DMS 273 (cell line): ENCODE measurements at regions not wholly inside any gene's neighbourhood (a gene's known extent, or its start where the extent isn't known, plus 50 kb on each side); places are given as distances from the start of the nearest gene placed in this dataset.
"Not testable (repeated sequence)": the region's sequence is repeated elsewhere in the genome, so short reads cannot be mapped to it uniquely, and the experiment has no call there.

ENCODE experiments used
- DNase-seq: peaks from one replicate; lab custom pipeline; 2025; ENCODE audit not compliant: unreplicated experiment; lab: John Stamatoyannopoulos, UW

- DNase-seq: no peak
These were observed 826.1 kb upstream of the CNTN5 start for GRCh38 chr11:98194611-98195010.

- no peak for DNase-seq
These were observed 825.4 kb upstream of the CNTN5 start for GRCh38 chr11:98195300-98195699.

- no peak for DNase-seq
These were observed 813.7 kb upstream of the CNTN5 start for GRCh38 chr11:98207086-98207485.

GRCh38 chr11:98227278-98227677 lies 793.5 kb upstream of the CNTN5 start:
- no peak for DNase-seq

GRCh38 chr11:98230678-98231077 lies 790.1 kb upstream of the CNTN5 start:
- no peak for DNase-seq

- DNase-seq: peak; percentile 2
These were observed 786.1 kb upstream of the CNTN5 start for GRCh38 chr11:98234698-98235097.

GRCh38 chr11:98243897-98244296 lies 776.9 kb upstream of the CNTN5 start:
- no peak for DNase-seq

- peak; percentile 0 for DNase-seq
These were observed 759.8 kb upstream of the CNTN5 start for GRCh38 chr11:98260983-98261382.

GRCh38 chr11:98277251-98277912 lies 743.4 kb upstream of the CNTN5 start:
- peak; percentile 3 for DNase-seq

GRCh38 chr11:98289617-98290263 lies 731.0 kb upstream of the CNTN5 start:
- no peak for DNase-seq

- peak; percentile 71 for DNase-seq
These were observed 724.5 kb upstream of the CNTN5 start for GRCh38 chr11:98296091-98296880.

- peak; percentile 0 for DNase-seq
These were observed 720.0 kb upstream of the CNTN5 start for GRCh38 chr11:98300719-98301118.

- peak; percentile 0 for DNase-seq
These were observed 712.8 kb upstream of the CNTN5 start for GRCh38 chr11:98307827-98308491.

- DNase-seq: not testable (repeated sequence)
These were observed 690.4 kb upstream of the CNTN5 start for GRCh38 chr11:98330306-98330705.

- no peak for DNase-seq
These were observed 662.2 kb upstream of the CNTN5 start for GRCh38 chr11:98358551-98358950.

GRCh38 chr11:98365190-98365589 lies 655.6 kb upstream of the CNTN5 start:
- DNase-seq: no peak

GRCh38 chr11:98365941-98366340 lies 654.8 kb upstream of the CNTN5 start:
- DNase-seq: no peak

- no peak for DNase-seq
These were observed 630.4 kb upstream of the CNTN5 start for GRCh38 chr11:98390391-98390790.

GRCh38 chr11:98394500-98394899 lies 626.2 kb upstream of the CNTN5 start:
- not testable (repeated sequence) for DNase-seq

GRCh38 chr11:98398508-98398907 lies 622.2 kb upstream of the CNTN5 start:
- DNase-seq: no peak

- no peak for DNase-seq
These were observed 611.7 kb upstream of the CNTN5 start for GRCh38 chr11:98409069-98409468.
